CD14-positive monocyte (primary cell): ENCODE measurements at regions not wholly inside any gene's neighbourhood (a gene's known extent, or its start where the extent isn't known, plus 50 kb on each side); places are given as distances from the start of the nearest gene placed in this dataset.

Experiments used
- DNase-seq, 3 donors: peaks; one replicate each; pipeline ENCODE4 v3.0.0-alpha.2; 2011 to 2022
- H2AFZ ChIP-seq: 2 replicates; pipeline ENCODE4 v1.6.0; 2012; ENCODE audit warnings: mild to moderate bottlenecking, low read depth, low read length, inconsistent platforms; ENCODE audit not compliant: insufficient read depth, poor library complexity, severe bottlenecking
- H3K27ac ChIP-seq, 2 donors: 1 replicate in 1 of 2; 2 replicates in 1 of 2; pipeline ENCODE4 v1.5.1; 2012 to 2013; ENCODE audit warnings: low read length in 2 of 2, control low read depth in 1 of 2, inconsistent platforms in 1 of 2, low read depth in 1 of 2, mild to moderate bottlenecking in 1 of 2
- H3K27me3 ChIP-seq, 2 donors: one replicate each; pipeline versions ENCODE4 v1.6.0 to v1.6.1; 2011 to 2013; ENCODE audit warnings: low read length in 2 of 2; ENCODE audit not compliant: control insufficient read depth in 2 of 2, insufficient read depth in 2 of 2
- H3K36me3 ChIP-seq, 2 donors: replicated peaks in 1 of 2; 1 replicate in 1 of 2; 2 replicates in 1 of 2; pipeline versions ENCODE4 v1.5.1 to v1.6.1; 2012 to 2013; ENCODE audit warnings: low read length in 2 of 2, control low read depth in 1 of 2, inconsistent platforms in 1 of 2, mild to moderate bottlenecking in 1 of 2; ENCODE audit not compliant: insufficient read depth in 2 of 2, control insufficient read depth in 1 of 2
- H3K4me1 ChIP-seq, 2 donors: 1 replicate in 1 of 2; 2 replicates in 1 of 2; pipeline versions ENCODE4 v1.5.1 to v1.6.1; 2012 to 2013; ENCODE audit warnings: low read length in 2 of 2, control low read depth in 1 of 2, inconsistent platforms in 1 of 2, mild to moderate bottlenecking in 1 of 2, moderate library complexity in 1 of 2; ENCODE audit not compliant: insufficient read depth in 2 of 2, control insufficient read depth in 1 of 2
- H3K4me2 ChIP-seq: replicated peaks from 2 replicates; pipeline ENCODE3; 2012; ENCODE audit warnings: low read length, moderate library complexity, mild to moderate bottlenecking; ENCODE audit not compliant: poor library complexity, severe bottlenecking; ENCODE audit errors: extremely low read depth
- H3K4me3 ChIP-seq, 3 experiments: fragments of 200-600 bp in 1 of 3; sonication (generic) in 1 of 3; replicated peaks in 1 of 3; 1 replicate in 2 of 3; 2 replicates in 1 of 3; pipeline ENCODE4 v1.5.1; 2011 to 2013; ENCODE audit warnings: low read length in 3 of 3, mild to moderate bottlenecking in 3 of 3, control low read depth in 2 of 3, low read depth in 2 of 3, inconsistent platforms in 1 of 3, moderate library complexity in 1 of 3
- H3K79me2 ChIP-seq: 2 replicates; pipeline ENCODE4 v1.6.0; 2012; ENCODE audit warnings: mild to moderate bottlenecking, control low read depth, inconsistent platforms, low read length, moderate library complexity; ENCODE audit not compliant: insufficient read depth
- H3K9ac ChIP-seq: 2 replicates; pipeline ENCODE4 v1.6.0; 2017; ENCODE audit warnings: low read length, mild to moderate bottlenecking; ENCODE audit not compliant: insufficient read depth, poor library complexity, severe bottlenecking
- H3K9me3 ChIP-seq, 2 donors: replicated peaks in 1 of 2; 1 replicate in 1 of 2; 2 replicates in 1 of 2; pipeline versions ENCODE4 v1.5.1 to v1.6.1; 2012 to 2013; ENCODE audit warnings: low read length in 2 of 2, control low read depth in 1 of 2; ENCODE audit not compliant: control insufficient read depth in 1 of 2, insufficient read depth in 1 of 2
- H4K20me1 ChIP-seq: 2 replicates; pipeline ENCODE4 v1.6.0; 2012; ENCODE audit warnings: mild to moderate bottlenecking, low read length, control low read depth, moderate library complexity; ENCODE audit not compliant: insufficient read depth
- H3K27ac Mint-ChIP-seq, 7 donors: one replicate each; pipeline ENCODE4 v1.8.0; 2020; ENCODE audit warnings: mild to moderate bottlenecking in 7 of 7, mixed read lengths in 7 of 7, moderate library complexity in 6 of 7, inconsistent platforms in 2 of 7
- H3K27me3 Mint-ChIP-seq, 3 donors: one replicate each; pipeline ENCODE4 v1.8.0; 2021 to 2022; ENCODE audit warnings: low read depth in 3 of 3, mild to moderate bottlenecking in 3 of 3, mixed read lengths in 3 of 3, moderate library complexity in 3 of 3, inconsistent platforms in 1 of 3
- H3K36me3 Mint-ChIP-seq, 2 donors: one replicate each; pipeline ENCODE4 v1.8.0; 2020; ENCODE audit warnings: mixed read lengths in 2 of 2, inconsistent platforms in 1 of 2, mild to moderate bottlenecking in 1 of 2
- H3K4me1 Mint-ChIP-seq: one replicate; pipeline ENCODE4 v1.8.0; 2020; ENCODE audit warnings: mild to moderate bottlenecking, mixed read lengths
- H3K4me3 Mint-ChIP-seq, 2 donors: one replicate each; pipeline ENCODE4 v1.8.0; 2020; ENCODE audit warnings: mild to moderate bottlenecking in 2 of 2, mixed read lengths in 2 of 2, moderate library complexity in 1 of 2
- H3K9me3 Mint-ChIP-seq, 7 donors: one replicate each; pipeline ENCODE4 v1.8.0; 2020 to 2022; ENCODE audit warnings: mixed read lengths in 7 of 7, mild to moderate bottlenecking in 6 of 7, moderate library complexity in 6 of 7, inconsistent platforms in 2 of 7
- CTCF ChIP-seq: fragments of 200-600 bp; IDR thresholded peaks from one replicate; pipeline ENCODE4 v1.8.0; 2022; ENCODE audit warnings: antibody characterized with exemption, mild to moderate bottlenecking
- WGBS: methylation state at CpG from one replicate; pipeline ENCODE4 v1.1.5; 2013; ENCODE audit warnings: missing lambda C conversion rate; ENCODE audit not compliant: insufficient coverage; 5-methylcytosine and 5-hydroxymethylcytosine counted together
- intact Hi-C, 2 donors: fragments of 100-400 bp; cut with micrococcal nuclease; formaldehyde crosslinking; loops; one replicate each; pipeline versions ENCODE4 v1.15.0 to v1.15.1; 2023

- Mint-ChIP-seq H3K4me1 (no peaks in the 10 kb centered on the region), H3K9me3 (peaks cover 0 to 2% (median 0%) of the 10 kb centered on the region in 7 donors), H3K27ac (no peak overlapping the region), H3K4me3 (no peak overlapping the region), H3K36me3 (no peaks in the 10 kb centered on the region), H3K27me3 (peaks cover 2 to 4% (median 3%) of the 10 kb centered on the region in 3 donors)
- H3K27ac ChIP-seq = no peak overlapping the region
- H4K20me1 ChIP-seq = no peaks in the 10 kb centered on the region
- TF ChIP-seq CTCF = no peak
- no peaks in the 10 kb centered on the region for H3K9me3 ChIP-seq
- no peak for DNase-seq
- H3K4me3 ChIP-seq = no peak overlapping the region
- H3K27me3 ChIP-seq = no peaks in the 10 kb centered on the region
- H3K9ac ChIP-seq = no peak overlapping the region
- H3K4me1 ChIP-seq = no peaks in the 10 kb centered on the region
- H3K4me2 ChIP-seq = no peak overlapping the region
- no peaks in the 10 kb centered on the region for H3K79me2 ChIP-seq
- intact Hi-C loops = no loop called here
- WGBS = 100% methylated on average over 3 of the region's 6 CpGs
- H3K36me3 ChIP-seq = no peaks in the 10 kb centered on the region
- H2AFZ ChIP-seq = no peak overlapping the region
Measured at GRCh38 chr6:4272996-4273395, 137.6 kb upstream of the ECI2 start.

- Histone ChIP-seq H3K9ac (no peak overlapping the region), H3K27ac (no peak overlapping the region), H3K36me3 (no peaks in the 10 kb centered on the region), H4K20me1 (no peaks in the 10 kb centered on the region), H3K4me3 (no peak overlapping the region), H3K79me2 (no peaks in the 10 kb centered on the region), H3K4me2 (no peak overlapping the region), H3K4me1 (no peaks in the 10 kb centered on the region), H3K9me3 (no peaks in the 10 kb centered on the region), H3K27me3 (no peaks in the 10 kb centered on the region), H2AFZ (no peak overlapping the region)
- Mint-ChIP-seq H3K9me3 (peaks cover 0 to 5% (median 0%) of the 10 kb centered on the region in 7 donors), H3K36me3 (no peaks in the 10 kb centered on the region), H3K4me1 (no peaks in the 10 kb centered on the region), H3K4me3 (no peak overlapping the region), H3K27ac (no peak overlapping the region), H3K27me3 (peaks cover 2 to 3% (median 3%) of the 10 kb centered on the region in 3 donors)
- DNase-seq = no peak
- 98% methylated on average over 5 of the region's 6 CpGs for WGBS
- TF ChIP-seq CTCF = no peak
- intact Hi-C loops = no loop called here
Measured at GRCh38 chr6:4271761-4272470, 136.5 kb upstream of the ECI2 start.
